ENCODE measurements at regions not wholly inside any gene's neighbourhood (a gene's known extent, or its start where the extent isn't known, plus 50 kb on each side); places are given as distances from the start of the nearest gene placed in this dataset.
"Not testable (repeated sequence)": the region's sequence is repeated elsewhere in the genome, so short reads cannot be mapped to it uniquely, and the experiment has no call there.

DNA sequence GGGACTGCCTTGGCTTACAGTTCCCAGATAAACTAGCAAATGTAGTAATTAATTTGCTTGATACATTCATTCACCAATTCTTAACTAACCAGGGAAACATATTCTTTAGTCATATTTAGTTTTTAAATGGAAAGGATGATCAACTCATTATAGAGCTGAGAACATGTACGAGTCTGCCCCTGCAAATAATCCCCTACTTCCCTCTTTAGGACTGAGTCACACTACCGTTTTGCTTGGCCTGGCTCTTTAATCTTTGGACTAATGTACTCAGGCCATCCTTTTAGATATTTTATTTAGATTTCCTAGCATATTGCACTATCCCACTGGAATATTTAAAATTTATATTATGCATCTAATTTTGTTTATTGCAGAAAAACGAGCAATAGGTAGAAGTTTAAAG, 105.5 kb upstream of the LCORL start:
- TF ChIP-seq, protein P1, sequence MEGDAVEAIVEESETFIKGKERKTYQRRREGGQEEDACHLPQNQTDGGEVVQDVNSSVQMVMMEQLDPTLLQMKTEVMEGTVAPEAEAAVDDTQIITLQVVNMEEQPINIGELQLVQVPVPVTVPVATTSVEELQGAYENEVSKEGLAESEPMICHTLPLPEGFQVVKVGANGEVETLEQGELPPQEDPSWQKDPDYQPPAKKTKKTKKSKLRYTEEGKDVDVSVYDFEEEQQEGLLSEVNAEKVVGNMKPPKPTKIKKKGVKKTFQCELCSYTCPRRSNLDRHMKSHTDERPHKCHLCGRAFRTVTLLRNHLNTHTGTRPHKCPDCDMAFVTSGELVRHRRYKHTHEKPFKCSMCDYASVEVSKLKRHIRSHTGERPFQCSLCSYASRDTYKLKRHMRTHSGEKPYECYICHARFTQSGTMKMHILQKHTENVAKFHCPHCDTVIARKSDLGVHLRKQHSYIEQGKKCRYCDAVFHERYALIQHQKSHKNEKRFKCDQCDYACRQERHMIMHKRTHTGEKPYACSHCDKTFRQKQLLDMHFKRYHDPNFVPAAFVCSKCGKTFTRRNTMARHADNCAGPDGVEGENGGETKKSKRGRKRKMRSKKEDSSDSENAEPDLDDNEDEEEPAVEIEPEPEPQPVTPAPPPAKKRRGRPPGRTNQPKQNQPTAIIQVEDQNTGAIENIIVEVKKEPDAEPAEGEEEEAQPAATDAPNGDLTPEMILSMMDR (IDR thresholded peaks at IDR 0.05) = no peak
- TF ChIP-seq POLR2A (IDR thresholded peaks at IDR 0.05) = no peak
- H3K4me3 ChIP-seq = no peak overlapping the region
- no peaks in the 10 kb centered on the region for H3K9me3 ChIP-seq
- H3K36me3 ChIP-seq = no peaks in the 10 kb centered on the region
- H3K27ac ChIP-seq = no peak overlapping the region
- no peaks in the 10 kb centered on the region for H3K4me1 ChIP-seq
- no peak for ATAC-seq
- peaks cover 3% of the 10 kb centered on the region for H3K27me3 ChIP-seq
- WGBS, 2 donors (ENCODE audit: low coverage in 1 of 2) = 27 to 48% methylated on average over 3 of the region's 3 CpGs

DNA sequence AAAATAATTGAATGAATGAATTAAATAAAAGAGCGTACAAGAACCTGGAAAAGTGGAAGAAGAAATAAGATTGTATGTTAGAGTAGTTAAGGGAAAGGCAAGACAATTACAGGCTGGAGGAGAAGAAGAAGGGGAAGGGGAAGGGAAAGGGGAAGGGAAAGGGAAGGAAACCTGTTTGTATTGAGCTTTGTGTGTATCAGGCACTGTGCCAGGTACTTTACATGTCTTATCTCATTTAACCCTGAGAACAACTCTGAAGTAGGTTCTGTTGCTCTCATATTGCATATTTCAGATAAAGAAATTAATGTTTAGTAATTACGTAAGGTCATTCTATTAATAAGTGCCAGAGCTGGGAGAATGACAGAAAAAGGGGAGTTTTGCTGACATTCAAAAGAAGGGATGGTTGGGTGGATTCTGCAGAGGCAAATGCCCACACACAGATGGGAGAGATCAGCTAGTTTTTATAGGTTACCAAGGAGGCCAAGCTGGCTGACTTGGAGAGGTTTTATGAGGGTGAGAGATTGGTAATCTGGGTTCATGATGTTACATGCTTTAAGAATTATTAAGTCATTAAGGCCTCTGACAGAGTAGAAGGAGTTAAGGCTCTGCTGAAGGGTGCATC, 92.3 kb upstream of the LCORL start:
- Histone ChIP-seq H3K9me3 (no peaks in the 10 kb centered on the region), H3K36me3 (no peaks in the 10 kb centered on the region), H3K27ac (no peak overlapping the region), H3K4me1 (no peaks in the 10 kb centered on the region), H3K27me3 (no peaks in the 10 kb centered on the region), H3K4me3 (no peak overlapping the region)
- TF ChIP-seq POLR2A (IDR thresholded peaks at IDR 0.05) = no peak
- no peak for TF ChIP-seq EP300 (IDR thresholded peaks at IDR 0.05)
- no peak for TF ChIP-seq POLR2AphosphoS5 (IDR thresholded peaks at IDR 0.05)
- TF ChIP-seq, protein P1 (IDR thresholded peaks at IDR 0.05) = no peak
- WGBS, 2 donors (ENCODE audit: low coverage in 1 of 2) = 77 to 80% methylated on average over 1 to 2 of the region's 2 CpGs
- no peak for ATAC-seq

DNA sequence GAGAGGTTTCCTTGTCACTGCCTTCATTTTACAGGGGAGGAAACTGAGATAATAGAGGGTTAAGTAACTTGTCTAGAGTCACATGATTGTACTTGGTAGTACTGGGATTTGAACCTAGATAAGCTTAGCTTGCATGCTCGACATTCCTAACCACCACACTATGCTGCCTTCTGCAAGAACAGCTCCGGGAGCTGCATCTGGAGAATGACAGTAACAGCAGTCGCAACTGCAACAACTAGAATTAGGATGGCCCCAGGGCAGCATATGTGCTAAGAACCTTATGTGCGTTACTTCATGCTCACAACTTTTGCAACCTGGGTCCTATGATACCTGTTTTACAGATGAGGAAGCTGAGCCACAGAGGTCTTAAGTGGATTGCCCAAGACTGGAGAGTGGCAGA, 89.5 kb upstream of the LCORL start:
- Histone ChIP-seq H3K27me3 (no peaks in the 10 kb centered on the region), H3K4me3 (no peak overlapping the region), H3K27ac (no peak overlapping the region), H3K36me3 (no peaks in the 10 kb centered on the region), H3K9me3 (no peaks in the 10 kb centered on the region), H3K4me1 (no peaks in the 10 kb centered on the region)
- no peak for ATAC-seq
- no peak for TF ChIP-seq POLR2A (IDR thresholded peaks at IDR 0.05)
- TF ChIP-seq, protein P1 (IDR thresholded peaks at IDR 0.05) = no peak
- no peak for TF ChIP-seq POLR2AphosphoS5 (IDR thresholded peaks at IDR 0.05)
- TF ChIP-seq EP300 (IDR thresholded peaks at IDR 0.05) = no peak
- 44 to 50% methylated on average over 1 to 3 of the region's 4 CpGs for WGBS, 2 donors (ENCODE audit: low coverage in 1 of 2)

DNA sequence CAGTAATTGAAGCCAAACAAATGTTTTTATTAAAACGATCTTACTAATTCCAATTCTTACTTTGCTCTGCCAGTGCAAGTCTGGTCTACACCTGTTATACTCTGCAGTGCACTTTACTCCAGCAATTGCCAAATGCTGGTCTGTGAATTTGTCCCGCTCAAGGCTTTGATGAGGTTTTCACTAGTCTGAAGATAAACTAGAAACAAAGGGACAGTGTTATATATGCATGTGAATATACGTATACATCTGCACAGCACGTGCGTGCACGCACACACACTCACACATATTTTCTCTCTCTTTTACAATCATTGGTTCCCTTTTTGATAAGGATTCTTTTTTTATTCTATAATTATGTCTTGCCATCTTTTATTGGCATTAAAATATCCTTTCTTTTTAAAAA, 88.5 kb upstream of the LCORL start:
- 51 to 53% methylated on average over 6 of the region's 6 CpGs for WGBS, 2 donors (ENCODE audit: low coverage in 1 of 2)
- Histone ChIP-seq H3K4me1 (no peaks in the 10 kb centered on the region), H3K9me3 (no peaks in the 10 kb centered on the region), H3K4me3 (no peak overlapping the region), H3K27me3 (no peaks in the 10 kb centered on the region), H3K27ac (no peak overlapping the region), H3K36me3 (no peaks in the 10 kb centered on the region)
- TF ChIP-seq, protein P1 (IDR thresholded peaks at IDR 0.05) = no peak
- TF ChIP-seq POLR2AphosphoS5 (IDR thresholded peaks at IDR 0.05) = no peak
- no peak for TF ChIP-seq EP300 (IDR thresholded peaks at IDR 0.05)
- TF ChIP-seq POLR2A (IDR thresholded peaks at IDR 0.05) = no peak
- no peak for ATAC-seq

DNA sequence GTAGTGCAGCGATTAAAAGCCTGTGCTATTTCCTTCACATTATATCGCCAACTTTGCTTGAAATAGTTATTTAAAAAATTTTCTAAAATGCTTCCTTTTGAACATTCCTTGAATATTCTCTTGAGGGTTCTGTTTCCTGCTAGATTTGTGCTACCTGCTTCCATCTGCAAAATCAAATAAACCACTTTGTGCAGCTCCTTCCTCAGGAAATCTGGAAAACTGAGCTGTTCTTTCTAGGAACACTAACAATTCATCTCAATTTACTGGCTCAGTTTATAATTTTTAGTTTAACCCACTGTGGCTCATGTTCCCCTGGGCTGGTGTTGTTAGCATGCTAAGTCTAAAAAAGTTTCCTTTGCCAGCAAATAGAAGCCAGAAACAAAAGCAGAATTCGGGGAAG, 88.1 kb upstream of the LCORL start:
- 33 to 43% methylated on average over 3 of the region's 3 CpGs for WGBS, 2 donors (ENCODE audit: low coverage in 1 of 2)
- Histone ChIP-seq H3K4me1 (no peaks in the 10 kb centered on the region), H3K27me3 (no peaks in the 10 kb centered on the region), H3K27ac (no peak overlapping the region), H3K9me3 (no peaks in the 10 kb centered on the region), H3K36me3 (no peaks in the 10 kb centered on the region), H3K4me3 (no peak overlapping the region)
- TF ChIP-seq POLR2AphosphoS5 (IDR thresholded peaks at IDR 0.05) (no peak), EP300 (IDR thresholded peaks at IDR 0.05) (no peak), POLR2A (IDR thresholded peaks at IDR 0.05) (no peak)
- TF ChIP-seq, protein P1 (IDR thresholded peaks at IDR 0.05) = no peak
- no peak for ATAC-seq

DNA sequence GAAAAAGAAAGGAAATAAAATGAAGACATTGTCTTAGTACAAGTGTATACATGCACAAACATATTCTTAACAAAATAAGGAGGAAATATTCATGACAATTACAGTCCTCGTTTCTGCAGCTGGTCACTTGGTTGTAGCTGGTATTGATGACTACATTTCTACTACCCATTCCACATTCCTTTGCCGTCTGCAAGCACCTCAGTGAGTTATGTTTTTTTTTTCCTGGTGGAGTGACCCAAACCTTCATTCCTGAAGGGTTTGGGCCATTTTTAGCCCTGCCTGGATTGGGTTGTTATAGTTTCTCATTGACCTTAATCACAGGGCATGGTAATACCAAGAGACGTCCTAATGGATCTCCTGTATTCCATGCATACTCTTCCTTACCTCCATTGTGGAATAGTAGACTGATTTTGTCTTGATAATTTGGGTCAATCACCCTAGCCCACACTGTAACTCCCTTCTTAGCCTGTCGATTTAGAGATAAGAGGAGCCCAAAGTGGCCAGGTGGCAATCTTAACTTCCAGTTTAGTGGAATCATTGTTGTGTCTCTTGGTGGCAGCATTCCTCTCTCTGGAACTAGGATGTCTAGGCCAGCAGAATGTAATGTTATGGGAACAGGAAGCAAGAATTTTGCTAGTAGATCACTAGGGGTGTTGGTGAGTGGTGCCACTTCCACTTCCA, 86.4 kb upstream of the LCORL start:
- 59 to 71% methylated on average over 3 to 4 of the region's 4 CpGs for WGBS, 2 donors (ENCODE audit: low coverage in 1 of 2)
- H3K27ac ChIP-seq, H3K4me1 ChIP-seq, H3K27me3 ChIP-seq, H3K36me3 ChIP-seq, ATAC-seq, H3K4me3 ChIP-seq, H3K9me3 ChIP-seq: not testable (repeated sequence)
